HL-60 (cell line): ENCODE measurements at regions not wholly inside any gene's neighbourhood (a gene's known extent, or its start where the extent isn't known, plus 50 kb on each side); places are given as distances from the start of the nearest gene placed in this dataset.
"Not testable (repeated sequence)": the region's sequence is repeated elsewhere in the genome, so short reads cannot be mapped to it uniquely, and the experiment has no call there.

Source experiments
- DNase-seq, 2 experiments: peaks; one replicate each; pipeline ENCODE4 v3.0.0-alpha.2; 2010 to 2020; ENCODE audit warnings: low read depth in 1 of 2, low spot score in 1 of 2
- H3K27ac ChIP-seq: fragments of 250-450 bp; sonication (Bioruptor Pico); replicated peaks from 2 replicates; pipeline ENCODE4 v1.5.1; 2020; ENCODE audit warnings: mild to moderate bottlenecking, moderate library complexity
- H3K27me3 ChIP-seq: fragments of 250-450 bp; sonication (Bioruptor Pico); 2 replicates; pipeline ENCODE4 v1.5.1; 2021; ENCODE audit warnings: mild to moderate bottlenecking, moderate library complexity; ENCODE audit not compliant: insufficient read depth, poor library complexity, severe bottlenecking
- H3K4me3 ChIP-seq: replicated peaks from 2 replicates; pipeline ENCODE4 v1.5.1; 2011; ENCODE audit warnings: mild to moderate bottlenecking, control low read depth, low read length; ENCODE audit not compliant: insufficient read depth
- CTCF ChIP-seq: IDR thresholded peaks from one replicate; pipeline ENCODE4 v1.5.1; 2011; ENCODE audit warnings: low read length, control low read depth, inconsistent platforms; ENCODE audit not compliant: insufficient read depth
- GABPA ChIP-seq: IDR thresholded peaks from 2 replicates; pipeline ENCODE4 v1.6.1; 2012; ENCODE audit warnings: low read depth
- POLR2AphosphoS5 ChIP-seq: IDR thresholded peaks from 2 replicates; pipeline ENCODE4 v1.6.1; 2012; ENCODE audit warnings: low read depth
- REST ChIP-seq: IDR thresholded peaks from 2 replicates; pipeline ENCODE4 v1.6.1; 2012; ENCODE audit warnings: low read depth; ENCODE audit not compliant: insufficient replicate concordance
- SPI1 ChIP-seq: IDR thresholded peaks from 2 replicates; pipeline ENCODE4 v1.6.1; 2012; ENCODE audit warnings: low read depth, mild to moderate bottlenecking, borderline replicate concordance

DNA sequence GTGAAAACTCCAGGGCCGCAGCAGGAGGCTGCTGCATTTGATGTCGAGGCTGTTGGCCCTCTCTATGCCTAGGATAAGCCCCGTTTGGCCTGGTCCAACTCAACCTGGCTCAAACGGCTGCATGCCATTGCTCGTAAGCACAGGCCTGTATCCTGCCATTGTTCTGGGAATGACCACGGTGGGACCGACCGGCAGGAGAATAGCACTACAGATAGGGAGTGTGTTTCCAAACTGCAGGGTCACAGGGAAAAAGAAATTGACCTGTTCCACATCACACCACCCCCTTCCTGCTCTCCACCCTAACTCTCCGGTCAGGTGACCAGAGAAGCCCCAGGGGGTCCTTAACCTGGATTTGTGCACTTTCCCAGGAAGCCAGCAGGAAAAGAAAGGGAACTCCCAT is 278.7 kb upstream of the KLF4 start:
- TF ChIP-seq REST (no peak), POLR2AphosphoS5 (no peak), GABPA (no peak), CTCF (no peak), SPI1 (no peak)
- Histone ChIP-seq H3K4me3 (no peak overlapping the region), H3K27ac (no peak overlapping the region), H3K27me3 (no peaks in the 10 kb centered on the region)
- no peak for DNase-seq

DNA sequence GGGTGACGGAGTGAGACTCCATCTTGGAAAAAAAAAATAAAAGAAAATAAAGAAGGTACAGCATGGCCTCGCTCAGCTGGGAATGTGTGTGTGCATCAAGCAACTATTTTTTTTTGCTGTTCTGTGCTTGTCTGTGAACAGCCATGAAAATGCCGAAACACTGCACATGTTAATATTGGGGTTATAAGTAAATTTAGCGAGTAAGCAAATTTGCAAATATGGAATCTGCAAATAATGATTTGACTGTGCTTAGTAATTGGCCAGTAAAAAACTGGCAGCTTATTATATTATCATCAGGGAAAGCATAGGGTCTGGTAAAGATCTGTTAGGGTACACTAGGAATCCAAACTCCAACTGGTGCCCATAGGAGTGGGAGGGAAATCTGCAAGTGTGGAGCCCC is 278.1 kb upstream of the KLF4 start:
- DNase-seq: no peak
- no peak for TF ChIP-seq POLR2AphosphoS5
- TF ChIP-seq SPI1: no peak
- no peak for TF ChIP-seq REST
- TF ChIP-seq CTCF: no peak
- TF ChIP-seq GABPA: no peak
- Histone ChIP-seq H3K27me3 (no peaks in the 10 kb centered on the region), H3K27ac (no peak overlapping the region), H3K4me3 (no peak overlapping the region)

GRCh38 chr9:107763469-107763868 is 273.9 kb upstream of the KLF4 start:
- not testable (repeated sequence) for H3K4me3 ChIP-seq, H3K27ac ChIP-seq, DNase-seq, H3K27me3 ChIP-seq

GRCh38 chr9:107761307-107761706 is 271.7 kb upstream of the KLF4 start:
- Histone ChIP-seq H3K4me3 (no peak overlapping the region), H3K27ac (peak overlapping the region; percentile 43), H3K27me3 (no peaks in the 10 kb centered on the region)
- DNase-seq: no peak
- TF ChIP-seq POLR2AphosphoS5: no peak

DNA sequence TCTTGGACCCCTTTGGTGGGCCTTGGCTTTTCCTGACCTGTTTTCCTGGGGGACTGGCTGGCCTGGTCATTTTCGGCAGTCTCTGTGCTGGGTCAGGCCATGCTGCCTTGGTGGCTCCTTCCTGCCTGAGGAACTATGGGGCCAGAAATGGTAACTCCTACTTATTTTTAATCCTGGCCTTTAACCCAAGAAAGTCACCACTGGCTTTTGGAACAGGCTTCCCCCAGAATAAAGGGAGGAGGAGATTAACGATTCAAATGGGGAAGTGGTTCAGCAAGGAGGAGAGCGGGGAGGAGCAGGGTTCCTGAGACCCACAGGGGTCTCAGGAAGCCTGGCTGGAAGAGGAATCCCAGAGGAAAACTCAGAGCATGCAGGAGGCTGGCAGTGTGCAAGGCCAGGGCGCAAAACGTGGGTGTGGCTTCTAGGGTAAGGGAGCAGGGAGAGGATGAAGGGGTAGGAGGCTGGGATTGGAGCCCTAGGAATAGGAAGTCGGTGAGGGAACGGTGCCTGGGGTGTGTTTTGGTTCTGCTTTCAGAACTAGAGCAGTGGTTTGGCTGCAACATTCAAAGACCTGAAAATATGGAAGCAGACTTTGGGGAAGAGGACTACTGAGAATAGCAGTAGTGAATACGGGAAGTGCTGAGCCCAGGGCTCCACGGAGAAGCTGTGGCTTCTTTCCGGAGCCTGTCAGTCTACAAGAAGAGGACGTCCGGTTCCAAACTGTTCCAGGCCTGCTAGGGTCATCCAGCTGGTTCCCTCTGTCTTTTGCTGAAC is 271.1 kb upstream of the KLF4 start:
- DNase-seq: peak; percentile 88 to 93
- peak overlapping the region; percentile 29; the same call in 1 of the 2 replicates for H3K4me3 ChIP-seq
- peak overlapping the region; percentile 65 for H3K27ac ChIP-seq
- no peaks in the 10 kb centered on the region for H3K27me3 ChIP-seq
- TF ChIP-seq REST: no peak
- peak; percentile 61; the same call in 1 of the 2 replicates for TF ChIP-seq GABPA
- TF ChIP-seq SPI1: peak; percentile 98
- no peak for TF ChIP-seq CTCF
- TF ChIP-seq POLR2AphosphoS5: peak; percentile 16; the same call in 1 of the 2 replicates
